A673 (cell line): ENCODE measurements at regions not wholly inside any gene's neighbourhood (a gene's known extent, or its start where the extent isn't known, plus 50 kb on each side); places are given as distances from the start of the nearest gene placed in this dataset.

Source experiments
- BruUV-seq: library from RNA; stranded (reverse); fragments of 400-500 nt; replicated peaks from 2 replicates; lab custom pipeline; 2021; lab: Mats Ljungman, UMichigan
- CTCF ChIA-PET: fragments of 300-600 bp; sonication (Branson Sonifier 250); formaldehyde crosslinking; loops from one replicate; lab custom pipeline; 2022; ENCODE audit warnings: antibody characterized with exemption; lab: Charles Lee
- POLR2A ChIA-PET: fragments of 300-600 bp; sonication (Branson Sonifier 250); formaldehyde crosslinking; loops from one replicate; lab custom pipeline; 2022; ENCODE audit warnings: antibody characterized with exemption; ENCODE audit not compliant: low non-redundant PET; lab: Charles Lee
- DNase-seq: peaks from one replicate; pipeline ENCODE4 v3.0.0-alpha.2; 2015; ENCODE audit warnings: low spot score
- H3K27ac ChIP-seq: fragments of 200-600 bp; sonication (generic); 2 replicates; pipeline ENCODE4 v1.5.1; 2016; ENCODE audit warnings: mixed run types, low read depth, mild to moderate bottlenecking, mixed read lengths, antibody characterized with exemption, low read length; ENCODE audit not compliant: poor library complexity, severe bottlenecking
- H3K27me3 ChIP-seq: fragments of 200-600 bp; sonication (generic); replicated peaks from 2 replicates; pipeline ENCODE4 v1.6.1; 2017; ENCODE audit warnings: mixed run types, low read depth, mild to moderate bottlenecking, mixed read lengths, antibody characterized with exemption, low read length; ENCODE audit not compliant: insufficient read depth, poor library complexity
- H3K36me3 ChIP-seq: fragments of 200-600 bp; sonication (generic); 2 replicates; pipeline ENCODE4 v1.6.1; 2016; ENCODE audit warnings: mixed run types, mild to moderate bottlenecking, mixed read lengths, antibody characterized with exemption, low read length; ENCODE audit not compliant: insufficient read depth, poor library complexity, severe bottlenecking
- H3K4me1 ChIP-seq: fragments of 200-600 bp; sonication (generic); 2 replicates; pipeline ENCODE4 v1.6.1; 2017; ENCODE audit warnings: mixed run types, mild to moderate bottlenecking, mixed read lengths, antibody characterized with exemption, low read length; ENCODE audit not compliant: insufficient read depth, poor library complexity, severe bottlenecking
- H3K4me3 ChIP-seq: fragments of 200-600 bp; sonication (generic); 2 replicates; pipeline ENCODE4 v1.5.1; 2016; ENCODE audit warnings: low read depth, mixed run types, mild to moderate bottlenecking, mixed read lengths, low read length; ENCODE audit not compliant: poor library complexity, severe bottlenecking
- H3K9me3 ChIP-seq: fragments of 200-600 bp; sonication (generic); 2 replicates; pipeline ENCODE4 v1.6.1; 2016; ENCODE audit warnings: mixed run types, low read depth, mild to moderate bottlenecking, mixed read lengths, antibody characterized with exemption, low read length; ENCODE audit not compliant: poor library complexity, severe bottlenecking
- EZH2 ChIP-seq: fragments of 200-600 bp; sonication (generic); IDR thresholded peaks from 2 replicates; pipeline ENCODE4 v1.6.1; 2017; ENCODE audit warnings: borderline replicate concordance, low read depth, mild to moderate bottlenecking, mixed read lengths, antibody characterized with exemption, low read length; ENCODE audit not compliant: poor library complexity, severe bottlenecking
- intact Hi-C: fragments of 100-400 bp; cut with micrococcal nuclease; formaldehyde crosslinking; loops from one replicate; pipeline ENCODE4 v1.10.0; 2022; ENCODE audit not compliant: unreplicated experiment
- TF ChIP-seq, protein P1 (sequence below): fragments of 300-800, 200-600 bp; sonication (generic); conservative IDR thresholded peaks from 2 replicates; pipeline ENCODE4 v1.5.1; 2017; ENCODE audit warnings: low read depth, mild to moderate bottlenecking, antibody characterized with exemption, low read length, moderate library complexity, mixed read lengths

DNA sequence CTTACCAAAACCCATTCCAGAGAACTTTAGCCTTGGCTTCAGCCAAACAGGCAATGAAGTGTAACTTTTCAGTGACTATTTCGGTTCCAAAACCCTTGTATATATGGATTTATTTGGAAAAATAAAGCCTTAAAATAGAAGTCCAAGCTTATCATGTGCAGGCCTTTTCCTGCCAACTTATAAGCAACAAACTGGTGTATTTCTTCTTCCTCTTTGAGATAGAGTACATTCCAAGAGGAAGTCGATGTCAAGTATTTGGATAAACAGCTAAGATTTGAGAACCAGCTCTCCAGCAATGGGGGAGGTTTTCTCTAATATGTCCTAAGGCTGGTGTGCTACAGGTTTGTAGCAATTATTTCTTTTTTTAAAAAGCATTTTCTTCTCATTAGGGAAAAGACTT lies 407.8 kb downstream of the DUSP10 start:
- Histone ChIP-seq H3K4me1 (no peaks in the 10 kb centered on the region), H3K36me3 (no peaks in the 10 kb centered on the region), H3K27me3 (no peaks in the 10 kb centered on the region), H3K4me3 (no peak overlapping the region), H3K9me3 (peaks cover 2% of the 10 kb centered on the region), H3K27ac (no peak overlapping the region)
- POLR2A ChIA-PET, result no interaction called here
- no peak for DNase-seq
- CTCF ChIA-PET, result no interaction called here
- intact Hi-C loops, result no loop called here
- no TSS peak for BruUV-seq
- no peak for TF ChIP-seq EZH2
- TF ChIP-seq, protein P1, sequence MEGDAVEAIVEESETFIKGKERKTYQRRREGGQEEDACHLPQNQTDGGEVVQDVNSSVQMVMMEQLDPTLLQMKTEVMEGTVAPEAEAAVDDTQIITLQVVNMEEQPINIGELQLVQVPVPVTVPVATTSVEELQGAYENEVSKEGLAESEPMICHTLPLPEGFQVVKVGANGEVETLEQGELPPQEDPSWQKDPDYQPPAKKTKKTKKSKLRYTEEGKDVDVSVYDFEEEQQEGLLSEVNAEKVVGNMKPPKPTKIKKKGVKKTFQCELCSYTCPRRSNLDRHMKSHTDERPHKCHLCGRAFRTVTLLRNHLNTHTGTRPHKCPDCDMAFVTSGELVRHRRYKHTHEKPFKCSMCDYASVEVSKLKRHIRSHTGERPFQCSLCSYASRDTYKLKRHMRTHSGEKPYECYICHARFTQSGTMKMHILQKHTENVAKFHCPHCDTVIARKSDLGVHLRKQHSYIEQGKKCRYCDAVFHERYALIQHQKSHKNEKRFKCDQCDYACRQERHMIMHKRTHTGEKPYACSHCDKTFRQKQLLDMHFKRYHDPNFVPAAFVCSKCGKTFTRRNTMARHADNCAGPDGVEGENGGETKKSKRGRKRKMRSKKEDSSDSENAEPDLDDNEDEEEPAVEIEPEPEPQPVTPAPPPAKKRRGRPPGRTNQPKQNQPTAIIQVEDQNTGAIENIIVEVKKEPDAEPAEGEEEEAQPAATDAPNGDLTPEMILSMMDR, result no peak

DNA sequence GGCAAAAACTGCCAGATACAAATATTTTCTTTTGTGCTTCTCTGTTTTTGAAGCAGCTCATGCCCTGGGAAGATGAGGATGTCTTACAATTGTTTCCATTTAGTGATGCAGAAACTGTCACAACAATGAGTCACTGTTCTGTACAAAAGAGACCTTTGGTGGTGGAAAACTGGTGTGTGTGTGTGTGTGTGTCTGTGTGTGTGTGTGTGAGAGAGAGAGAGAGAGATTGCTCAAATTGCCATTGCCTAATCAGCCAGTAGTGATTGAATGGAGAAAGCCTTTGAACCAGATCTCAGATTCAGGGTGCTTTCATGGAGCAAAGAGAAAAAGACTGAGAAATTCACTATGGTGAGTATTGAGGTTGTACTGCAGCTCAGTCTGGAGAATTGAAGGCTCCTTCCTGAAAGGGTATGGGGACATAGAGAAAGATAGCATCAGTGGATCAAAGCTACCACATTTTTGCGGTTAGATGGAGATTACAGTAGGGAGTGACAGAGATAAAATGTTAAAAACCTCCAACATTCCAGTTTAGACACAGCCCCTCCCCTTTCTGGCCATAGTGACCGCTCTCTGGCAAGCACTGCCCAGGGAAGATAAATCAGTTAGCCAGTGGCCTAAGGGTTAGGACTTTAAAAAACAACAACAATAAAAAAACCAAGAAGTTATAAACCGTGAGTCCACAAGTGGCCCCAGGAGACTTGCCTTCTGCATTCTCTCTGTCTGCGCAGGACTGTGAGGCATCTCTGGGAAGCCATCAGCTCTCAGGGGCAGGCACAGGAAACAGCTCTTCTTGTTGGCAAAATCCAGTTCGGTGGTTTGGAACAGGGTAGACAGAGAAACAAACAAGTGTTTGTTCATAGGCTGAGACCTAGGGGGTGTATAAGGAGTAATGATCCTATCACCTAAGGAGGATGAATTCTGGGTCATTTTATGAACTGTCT lies 406.5 kb downstream of the DUSP10 start:
- POLR2A ChIA-PET, result no interaction called here

DNA sequence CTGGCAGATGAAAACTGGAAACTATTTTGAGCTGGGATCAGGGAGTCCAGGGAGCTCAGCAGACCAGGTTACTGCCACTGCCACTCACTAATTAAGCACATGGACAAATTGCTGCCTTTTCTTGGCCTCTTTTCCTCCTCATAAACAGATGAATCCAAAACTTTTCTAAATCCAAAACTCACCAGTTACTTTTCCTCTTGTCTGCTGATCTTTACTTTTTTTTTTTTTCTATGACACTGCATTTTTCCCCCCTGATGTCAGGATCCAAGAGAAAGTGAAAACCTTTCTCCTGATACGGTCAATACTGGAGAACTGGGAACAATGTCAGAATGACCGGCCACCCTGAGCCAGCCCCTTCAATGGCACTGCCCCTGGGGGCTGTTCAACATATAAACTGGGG lies 405.8 kb downstream of the DUSP10 start:
- Histone ChIP-seq H3K27ac (no peak overlapping the region), H3K4me3 (no peak overlapping the region), H3K9me3 (peaks cover 2% of the 10 kb centered on the region), H3K4me1 (no peaks in the 10 kb centered on the region), H3K27me3 (no peaks in the 10 kb centered on the region), H3K36me3 (no peaks in the 10 kb centered on the region)
- CTCF ChIA-PET, result no interaction called here
- BruUV-seq, result no TSS peak
- no peak for DNase-seq
- intact Hi-C loops, result no loop called here
- TF ChIP-seq, protein P1, result no peak
- no peak for TF ChIP-seq EZH2
- POLR2A ChIA-PET, result no interaction called here

More for the DNA sequence above, 406.5 kb downstream of the DUSP10 start:
- DNase-seq, result no peak
- intact Hi-C loops, result no loop called here
- CTCF ChIA-PET, result no interaction called here
- no TSS peak for BruUV-seq
- TF ChIP-seq EZH2, result no peak
- TF ChIP-seq, protein P1, result no peak
- H3K27ac ChIP-seq, result no peak overlapping the region
- peaks cover 2% of the 10 kb centered on the region for H3K9me3 ChIP-seq
- no peaks in the 10 kb centered on the region for H3K27me3 ChIP-seq
- no peaks in the 10 kb centered on the region for H3K4me1 ChIP-seq
- H3K4me3 ChIP-seq, result no peak overlapping the region
- no peaks in the 10 kb centered on the region for H3K36me3 ChIP-seq
